Erythroblast (primary cell): ENCODE measurements at regions not wholly inside any gene's neighbourhood (a gene's known extent, or its start where the extent isn't known, plus 50 kb on each side); places are given as distances from the start of the nearest gene placed in this dataset.

Experiments
- GATA1 ChIP-seq: IDR thresholded peaks from 2 replicates; pipeline ENCODE4 v1.6.1; 2011; ENCODE audit warnings: low read depth, mild to moderate bottlenecking, control low read depth, low read length, moderate library complexity
- POLR2A ChIP-seq: IDR thresholded peaks from 2 replicates; pipeline ENCODE4 v1.6.1; 2011; ENCODE audit warnings: mild to moderate bottlenecking, low read length

GRCh38 chr6:164398647-164399046 lies 910.8 kb downstream of the C6orf118 start:
- TF ChIP-seq POLR2A (no peak), GATA1 (no peak)
